ENCODE measurements at regions not wholly inside any gene's neighbourhood (a gene's known extent, or its start where the extent isn't known, plus 50 kb on each side); places are given as distances from the start of the nearest gene placed in this dataset.

DNA sequence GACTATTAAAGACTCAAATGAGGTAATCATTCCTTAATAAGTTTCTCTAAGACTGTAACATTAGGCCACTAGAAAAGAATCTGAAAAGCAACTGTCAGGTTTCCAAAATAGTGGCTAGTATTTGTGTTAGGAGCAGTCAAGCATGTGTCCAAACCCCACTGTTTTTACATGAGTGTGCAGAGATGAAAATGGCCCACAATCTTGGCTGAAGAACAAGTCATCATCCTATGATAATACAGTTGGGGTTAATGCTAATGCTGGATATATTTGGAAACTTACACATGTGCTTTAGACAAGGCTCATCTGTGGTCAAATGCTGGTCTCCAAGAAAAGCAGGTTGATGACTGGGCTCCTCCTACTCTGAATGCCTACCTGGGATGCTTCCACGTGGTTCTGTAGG is 73.6 kb downstream of the MAIP1 start:
- no peak for DNase-seq (ENCODE audit: low read depth)
- TF ChIP-seq, protein P1, sequence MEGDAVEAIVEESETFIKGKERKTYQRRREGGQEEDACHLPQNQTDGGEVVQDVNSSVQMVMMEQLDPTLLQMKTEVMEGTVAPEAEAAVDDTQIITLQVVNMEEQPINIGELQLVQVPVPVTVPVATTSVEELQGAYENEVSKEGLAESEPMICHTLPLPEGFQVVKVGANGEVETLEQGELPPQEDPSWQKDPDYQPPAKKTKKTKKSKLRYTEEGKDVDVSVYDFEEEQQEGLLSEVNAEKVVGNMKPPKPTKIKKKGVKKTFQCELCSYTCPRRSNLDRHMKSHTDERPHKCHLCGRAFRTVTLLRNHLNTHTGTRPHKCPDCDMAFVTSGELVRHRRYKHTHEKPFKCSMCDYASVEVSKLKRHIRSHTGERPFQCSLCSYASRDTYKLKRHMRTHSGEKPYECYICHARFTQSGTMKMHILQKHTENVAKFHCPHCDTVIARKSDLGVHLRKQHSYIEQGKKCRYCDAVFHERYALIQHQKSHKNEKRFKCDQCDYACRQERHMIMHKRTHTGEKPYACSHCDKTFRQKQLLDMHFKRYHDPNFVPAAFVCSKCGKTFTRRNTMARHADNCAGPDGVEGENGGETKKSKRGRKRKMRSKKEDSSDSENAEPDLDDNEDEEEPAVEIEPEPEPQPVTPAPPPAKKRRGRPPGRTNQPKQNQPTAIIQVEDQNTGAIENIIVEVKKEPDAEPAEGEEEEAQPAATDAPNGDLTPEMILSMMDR (conservative IDR thresholded peaks at IDR 0.05; ENCODE audit: low read depth, low read length), result no peak
- H3K4me3 ChIP-seq (ENCODE audit: low read depth, low read length), result no peak overlapping the region

DNA sequence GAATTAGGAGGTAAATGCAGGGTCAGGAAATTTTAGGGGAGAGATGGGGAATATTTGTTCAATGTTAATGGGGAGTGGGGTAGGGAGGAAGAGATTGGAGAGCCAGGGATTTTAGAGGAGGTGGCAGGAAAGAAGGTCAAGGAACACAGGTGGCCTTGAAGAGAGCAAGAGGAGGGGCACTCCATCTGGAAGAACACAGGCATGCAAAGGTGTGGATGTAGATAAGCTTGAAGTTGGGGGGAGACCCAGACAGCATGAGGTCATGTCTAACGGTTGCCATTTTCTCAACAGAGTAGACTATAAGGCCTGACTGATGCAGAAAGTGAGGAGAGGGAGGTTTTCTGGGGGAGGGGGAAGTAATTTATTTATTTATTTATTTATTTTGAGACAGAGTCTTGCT is 77.5 kb downstream of the MAIP1 start:
- no peak for DNase-seq (ENCODE audit: low read depth)
- TF ChIP-seq, protein P1 (conservative IDR thresholded peaks at IDR 0.05; ENCODE audit: low read depth, low read length), result no peak
- H3K4me3 ChIP-seq (ENCODE audit: low read depth, low read length), result no peak overlapping the region

DNA sequence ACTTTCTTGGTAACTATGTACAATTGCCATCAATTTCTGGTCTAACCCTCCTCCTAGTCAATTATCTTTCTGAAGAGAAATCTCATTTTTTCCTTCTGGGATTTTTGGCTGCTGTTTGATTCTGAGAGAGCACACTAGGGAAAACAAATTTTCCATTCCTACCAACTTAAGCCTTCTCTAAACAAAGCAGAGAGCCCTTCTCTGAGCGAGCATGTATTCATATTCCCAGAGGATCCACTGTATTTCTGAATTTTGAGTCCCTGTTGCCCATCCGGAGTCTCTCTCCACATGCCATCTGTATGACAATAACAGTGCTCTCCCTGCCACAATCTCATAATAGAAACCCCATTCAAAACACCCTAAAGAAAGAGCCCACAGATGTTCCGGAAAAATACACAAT is 78.5 kb downstream of the MAIP1 start:
- no peak for DNase-seq (ENCODE audit: low read depth)

GRCh38 chr2:200034816-200035215 is 79.4 kb downstream of the MAIP1 start:
- H3K4me3 ChIP-seq (ENCODE audit: low read depth, low read length), result no peak overlapping the region
- TF ChIP-seq, protein P1 (conservative IDR thresholded peaks at IDR 0.05; ENCODE audit: low read depth, low read length), result no peak
- no peak for DNase-seq (ENCODE audit: low read depth)

More for the DNA sequence above, 78.5 kb downstream of the MAIP1 start:
- no peak overlapping the region for H3K4me3 ChIP-seq (ENCODE audit: low read depth, low read length)
- TF ChIP-seq, protein P1 (conservative IDR thresholded peaks at IDR 0.05; ENCODE audit: low read depth, low read length), result no peak

GRCh38 chr2:200039724-200040650 is 84.6 kb downstream of the MAIP1 start:
- H3K4me3 ChIP-seq (ENCODE audit: low read depth, low read length), result no peak overlapping the region
- DNase-seq (ENCODE audit: low read depth), result peak; percentile 82
- TF ChIP-seq, protein P1 (conservative IDR thresholded peaks at IDR 0.05; ENCODE audit: low read depth, low read length), result no peak

GRCh38 chr2:200040831-200041230 is 85.4 kb downstream of the MAIP1 start:
- TF ChIP-seq, protein P1 (conservative IDR thresholded peaks at IDR 0.05; ENCODE audit: low read depth, low read length), result no peak
- H3K4me3 ChIP-seq (ENCODE audit: low read depth, low read length), result no peak overlapping the region
- DNase-seq (ENCODE audit: low read depth), result peak; percentile 20

DNA sequence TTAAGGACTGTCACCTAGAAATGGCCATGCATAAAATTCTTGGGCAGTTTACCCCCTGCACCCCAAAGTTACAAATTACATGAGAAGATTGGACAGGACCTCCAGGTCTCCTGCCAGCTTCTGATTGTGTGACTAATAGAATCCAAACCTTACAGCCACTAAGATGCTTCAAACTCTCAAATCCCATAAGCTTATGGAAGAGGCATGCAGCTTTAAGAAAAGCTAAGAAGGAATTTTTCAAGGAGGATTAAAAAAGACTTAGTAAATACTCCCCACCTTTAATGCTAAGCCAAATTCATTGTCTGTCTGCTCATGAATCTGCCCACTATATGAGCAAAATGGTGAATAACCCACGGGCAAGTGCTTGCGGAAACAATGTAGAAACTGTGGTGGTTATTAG is 86.3 kb downstream of the MAIP1 start:
- no peak overlapping the region for H3K4me3 ChIP-seq (ENCODE audit: low read depth, low read length)
- TF ChIP-seq, protein P1 (conservative IDR thresholded peaks at IDR 0.05; ENCODE audit: low read depth, low read length), result no peak
- DNase-seq (ENCODE audit: low read depth), result no peak

All from choroid plexus epithelial cell (primary cell).